ENCODE measurements at regions not wholly inside any gene's neighbourhood (a gene's known extent, or its start where the extent isn't known, plus 50 kb on each side); places are given as distances from the start of the nearest gene placed in this dataset.

GRCh38 chr4:135256111-135256510 lies 1054.5 kb upstream of the PABPC4L start:
- POLR2A ChIA-PET = no interaction called here
- CTCF ChIA-PET = no interaction called here
- DNase-seq (ENCODE audit: extremely low spot score) = no peak
- TF ChIP-seq, protein P1, sequence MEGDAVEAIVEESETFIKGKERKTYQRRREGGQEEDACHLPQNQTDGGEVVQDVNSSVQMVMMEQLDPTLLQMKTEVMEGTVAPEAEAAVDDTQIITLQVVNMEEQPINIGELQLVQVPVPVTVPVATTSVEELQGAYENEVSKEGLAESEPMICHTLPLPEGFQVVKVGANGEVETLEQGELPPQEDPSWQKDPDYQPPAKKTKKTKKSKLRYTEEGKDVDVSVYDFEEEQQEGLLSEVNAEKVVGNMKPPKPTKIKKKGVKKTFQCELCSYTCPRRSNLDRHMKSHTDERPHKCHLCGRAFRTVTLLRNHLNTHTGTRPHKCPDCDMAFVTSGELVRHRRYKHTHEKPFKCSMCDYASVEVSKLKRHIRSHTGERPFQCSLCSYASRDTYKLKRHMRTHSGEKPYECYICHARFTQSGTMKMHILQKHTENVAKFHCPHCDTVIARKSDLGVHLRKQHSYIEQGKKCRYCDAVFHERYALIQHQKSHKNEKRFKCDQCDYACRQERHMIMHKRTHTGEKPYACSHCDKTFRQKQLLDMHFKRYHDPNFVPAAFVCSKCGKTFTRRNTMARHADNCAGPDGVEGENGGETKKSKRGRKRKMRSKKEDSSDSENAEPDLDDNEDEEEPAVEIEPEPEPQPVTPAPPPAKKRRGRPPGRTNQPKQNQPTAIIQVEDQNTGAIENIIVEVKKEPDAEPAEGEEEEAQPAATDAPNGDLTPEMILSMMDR (IDR thresholded peaks at IDR 0.05; ENCODE audit: control extremely low read depth, extremely low read depth, low read depth, missing control alignments) = no peak

DNA sequence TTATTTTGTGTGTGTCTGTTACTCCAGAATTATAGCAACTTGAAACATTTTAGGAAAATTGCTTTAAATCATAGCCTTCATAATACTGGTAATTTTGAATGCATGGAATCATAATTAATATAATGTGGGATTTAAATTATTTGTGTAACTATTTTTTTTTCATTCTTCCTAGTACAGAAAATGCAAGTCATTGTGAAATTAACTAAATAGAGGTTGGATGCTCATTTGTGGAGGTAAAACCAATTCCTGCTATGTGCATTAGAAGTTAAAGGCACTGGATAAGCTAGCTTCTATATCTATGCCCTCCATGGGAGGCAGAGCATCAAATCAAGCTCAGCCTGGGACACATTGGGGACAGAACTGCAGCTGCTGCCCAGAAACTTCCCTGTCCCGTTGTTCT lies 1048.5 kb upstream of the PABPC4L start:
- no peak for DNase-seq (ENCODE audit: extremely low spot score)
- ChIA-PET CTCF (interaction anchor here (1.0 kb wide), 1 partner anchor 8 kb away, joined by 3 read pairs; no protein-coding TSS in a partner anchor), POLR2A (no interaction called here)
- TF ChIP-seq, protein P1 (IDR thresholded peaks at IDR 0.05; ENCODE audit: control extremely low read depth, extremely low read depth, low read depth, missing control alignments) = no peak

DNA sequence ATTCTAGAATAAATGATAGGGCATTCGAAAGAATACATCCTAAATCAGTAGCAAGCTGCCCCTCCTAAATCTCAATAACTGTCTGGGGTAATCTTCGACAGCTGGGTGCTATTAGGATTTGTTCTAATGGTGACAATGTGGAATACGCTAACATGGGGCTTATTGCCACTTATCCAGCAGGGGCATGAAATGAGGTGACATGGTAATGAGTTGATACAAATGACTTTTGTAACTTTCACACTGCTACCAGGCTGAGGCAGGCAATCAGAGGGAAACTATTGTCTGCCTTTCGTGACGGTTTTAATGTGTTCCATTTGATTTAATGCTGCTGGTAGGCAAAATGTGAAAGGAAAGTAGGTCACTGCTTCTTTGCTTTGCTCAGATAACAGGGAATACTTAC lies 1047.4 kb upstream of the PABPC4L start:
- POLR2A ChIA-PET = no interaction called here
- TF ChIP-seq, protein P1 (IDR thresholded peaks at IDR 0.05; ENCODE audit: control extremely low read depth, extremely low read depth, low read depth, missing control alignments) = no peak
- CTCF ChIA-PET = no interaction called here
- DNase-seq (ENCODE audit: extremely low spot score) = no peak

GRCh38 chr4:135244696-135245095 lies 1043.1 kb upstream of the PABPC4L start:
- ChIA-PET POLR2A (no interaction called here), CTCF (no interaction called here)
- TF ChIP-seq, protein P1 (IDR thresholded peaks at IDR 0.05; ENCODE audit: control extremely low read depth, extremely low read depth, low read depth, missing control alignments) = no peak
- no peak for DNase-seq (ENCODE audit: extremely low spot score)

DNA sequence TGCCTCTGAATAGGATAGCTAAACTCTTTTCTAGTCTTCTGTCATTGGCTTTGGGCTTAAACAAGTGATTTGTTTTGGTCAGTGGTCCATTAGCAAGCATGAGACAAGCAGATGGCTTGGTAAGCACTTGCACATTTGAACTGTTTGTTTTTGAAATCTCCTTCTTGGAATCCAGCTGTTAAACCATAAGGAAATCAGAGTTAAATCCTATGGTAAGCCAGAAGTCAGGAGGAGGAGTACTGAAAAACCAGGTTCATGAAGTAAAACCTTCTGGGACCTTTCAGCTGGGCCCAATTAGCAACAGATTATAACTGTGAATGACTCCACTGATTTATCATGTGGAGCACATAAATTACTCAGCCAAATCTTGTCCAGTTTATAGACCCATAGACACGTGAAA lies 1042.5 kb upstream of the PABPC4L start:
- TF ChIP-seq, protein P1 (IDR thresholded peaks at IDR 0.05; ENCODE audit: control extremely low read depth, extremely low read depth, low read depth, missing control alignments) = no peak
- ChIA-PET CTCF (interaction anchor here (2.5 kb wide), 1 partner anchor 10 kb away, joined by 6 read pairs; no protein-coding TSS in a partner anchor), POLR2A (no interaction called here)
- no peak for DNase-seq (ENCODE audit: extremely low spot score)

DNA sequence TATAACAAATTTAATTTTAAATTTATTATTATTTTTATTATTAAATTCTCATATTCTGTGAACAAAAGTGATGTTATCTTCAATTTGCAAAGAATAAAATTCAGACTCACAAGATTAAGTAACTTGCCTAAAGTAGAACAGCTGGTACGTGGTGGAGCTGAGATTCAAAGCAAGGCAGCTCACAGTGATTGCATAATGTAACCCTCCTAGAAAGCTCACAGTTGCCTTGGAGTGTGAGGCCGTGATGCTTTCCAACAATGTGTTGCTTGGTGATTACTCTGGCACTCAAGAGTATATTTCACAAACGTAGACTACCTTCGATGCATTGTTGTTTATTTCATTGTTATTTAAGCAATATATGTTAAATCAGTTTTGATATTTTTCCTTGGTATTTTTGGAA lies 1039.2 kb upstream of the PABPC4L start:
- DNase-seq (ENCODE audit: extremely low spot score) = no peak
- TF ChIP-seq, protein P1 (IDR thresholded peaks at IDR 0.05; ENCODE audit: control extremely low read depth, extremely low read depth, low read depth, missing control alignments) = no peak
- POLR2A ChIA-PET = no interaction called here
- CTCF ChIA-PET = no interaction called here

GRCh38 chr4:135239964-135240363 lies 1038.4 kb upstream of the PABPC4L start:
- no peak for DNase-seq (ENCODE audit: extremely low spot score)
- ChIA-PET CTCF (interaction anchor here (1.5 kb wide), 1 partner anchor 9 kb away, joined by 5 read pairs; no protein-coding TSS in a partner anchor), POLR2A (no interaction called here)
- TF ChIP-seq, protein P1 (IDR thresholded peaks at IDR 0.05; ENCODE audit: control extremely low read depth, extremely low read depth, low read depth, missing control alignments) = no peak
